ENCODE measurements at regions not wholly inside any gene's neighbourhood (a gene's known extent, or its start where the extent isn't known, plus 50 kb on each side); places are given as distances from the start of the nearest gene placed in this dataset.

- ChIA-PET POLR2A (no interaction called here), CTCF (interaction anchor here (1.4 to 5.0 kb wide), 4 partner anchors 9 to 208 kb away, joined by 4 to 79 read pairs (median 13); no protein-coding TSS in a partner anchor)
- TF ChIP-seq CTCF (IDR thresholded peaks at IDR 0.05; ENCODE audit: insufficient read depth, low read length, missing control alignments) = no peak
- no peak for DNase-seq (ENCODE audit: low read depth, low spot score)
- H3K4me3 ChIP-seq (ENCODE audit: low read depth, low read length) = no peak overlapping the region
Measured at GRCh38 chr9:94005272-94005901, 50.2 kb upstream of the BARX1 start.
